Activated effector memory CD4-positive, alpha-beta T cell treated with anti-CD3 and anti-CD28 coated beads, Interleukin-2, amount 50 U/mL, for 16 hours (primary cell): ENCODE measurements at regions not wholly inside any gene's neighbourhood (a gene's known extent, or its start where the extent isn't known, plus 50 kb on each side); places are given as distances from the start of the nearest gene placed in this dataset.
"Not testable (repeated sequence)": the region's sequence is repeated elsewhere in the genome, so short reads cannot be mapped to it uniquely, and the experiment has no call there.

Experiments used
- DNase-seq: peaks from one replicate; pipeline ENCODE4 v3.0.0-alpha.2; 2020

DNA sequence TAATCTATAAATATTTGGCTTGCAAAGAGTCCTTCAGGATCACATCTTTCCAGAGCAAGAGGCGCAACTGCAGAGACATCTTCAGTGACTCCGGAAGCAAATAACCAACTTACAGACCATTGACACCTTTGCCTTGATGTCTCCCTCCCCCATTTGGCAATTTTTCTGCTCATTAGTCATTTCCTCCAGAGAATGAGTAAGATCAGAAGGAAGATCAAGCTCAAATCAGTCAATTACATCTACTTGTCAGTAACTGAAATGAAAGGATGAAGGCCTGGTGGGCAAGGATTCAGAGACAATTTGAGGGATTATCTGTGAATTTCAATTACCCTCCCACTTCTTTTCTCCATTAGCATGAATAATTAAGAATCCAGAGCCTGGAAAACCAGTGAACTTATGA is 665.6 kb upstream of the CPEB2 start:
- no peak for DNase-seq

DNA sequence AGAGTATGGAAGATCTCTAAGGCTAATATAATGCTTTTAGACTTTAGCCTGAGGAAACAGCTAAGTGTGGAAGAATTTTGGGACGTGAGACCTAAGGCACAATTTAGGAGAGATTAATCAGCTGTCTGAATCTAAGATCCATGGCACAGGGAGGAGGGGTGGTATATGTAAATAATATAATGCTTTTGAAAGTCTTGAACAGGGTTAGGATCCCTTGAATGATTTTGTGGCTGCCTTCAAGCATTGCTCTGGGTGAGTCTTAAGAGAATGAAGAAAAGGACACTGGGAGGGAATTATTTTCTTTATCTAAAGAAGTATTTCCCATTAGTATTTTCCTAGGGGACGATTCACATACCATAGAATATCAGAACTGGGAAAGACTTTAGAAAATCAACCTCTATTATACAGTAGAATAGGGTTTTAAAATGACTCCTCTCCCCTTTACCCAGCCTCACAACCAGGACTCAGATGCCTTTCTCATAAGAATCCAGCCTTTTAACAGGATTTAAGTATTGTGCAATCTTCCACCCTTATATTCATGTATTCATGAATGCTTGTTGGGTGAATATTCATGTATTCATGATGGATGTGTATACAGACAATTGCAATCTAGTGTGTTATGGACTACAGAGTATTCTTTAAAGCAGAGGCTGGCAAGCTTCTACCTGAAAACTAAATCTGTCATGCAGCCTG is 664.2 kb upstream of the CPEB2 start:
- DNase-seq, result no peak

DNA sequence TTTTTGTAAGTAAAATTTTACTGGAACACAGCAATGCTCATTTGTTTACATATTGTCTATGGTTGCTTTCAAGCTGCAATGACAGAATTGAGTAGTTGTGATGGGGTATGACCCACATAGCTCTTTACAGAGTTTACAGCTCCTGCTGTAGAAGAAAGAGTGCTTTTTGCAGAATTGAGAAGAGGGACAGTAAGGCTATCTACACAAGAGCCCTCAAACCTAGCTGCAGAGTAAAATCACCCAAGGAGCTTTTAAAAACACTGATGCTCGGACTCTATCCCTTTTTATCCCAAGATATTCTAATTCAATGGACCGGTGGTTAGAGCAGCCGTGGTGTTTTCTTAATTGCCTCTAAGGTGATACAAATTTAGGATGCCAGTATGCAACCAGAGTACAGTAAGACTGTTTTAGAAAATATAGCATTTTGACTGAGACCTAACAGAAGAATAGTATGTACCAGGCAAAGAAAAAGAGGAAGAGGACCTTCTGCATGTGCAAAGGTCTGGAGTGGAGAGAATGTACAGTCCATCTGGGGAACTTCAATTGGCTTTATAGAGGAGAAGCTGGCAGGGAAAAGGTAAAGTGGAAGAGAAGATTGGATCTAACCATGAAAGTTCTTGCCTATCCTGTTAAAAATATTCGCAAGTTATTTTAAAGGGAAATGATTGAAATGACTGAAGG is 663.6 kb upstream of the CPEB2 start:
- no peak for DNase-seq

DNA sequence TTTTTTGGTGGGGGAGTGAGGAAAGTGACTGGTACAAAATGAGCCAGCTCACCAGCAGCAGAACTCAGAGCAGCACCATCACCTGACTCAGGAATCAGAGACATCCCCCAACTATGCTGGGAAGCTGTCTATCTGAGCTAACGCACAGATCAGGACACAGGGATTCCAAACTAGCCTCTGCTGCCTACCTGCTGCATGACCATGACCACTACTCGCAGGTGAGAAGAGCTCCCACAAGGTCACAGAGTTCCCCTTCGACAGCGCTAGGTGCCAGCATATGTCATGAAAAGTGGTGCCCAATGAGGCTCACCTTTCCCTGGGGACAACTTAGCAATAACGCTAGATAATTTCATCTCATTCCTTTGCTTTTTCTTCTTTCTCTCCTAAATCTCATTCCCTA is 662.6 kb upstream of the CPEB2 start:
- DNase-seq, result no peak

DNA sequence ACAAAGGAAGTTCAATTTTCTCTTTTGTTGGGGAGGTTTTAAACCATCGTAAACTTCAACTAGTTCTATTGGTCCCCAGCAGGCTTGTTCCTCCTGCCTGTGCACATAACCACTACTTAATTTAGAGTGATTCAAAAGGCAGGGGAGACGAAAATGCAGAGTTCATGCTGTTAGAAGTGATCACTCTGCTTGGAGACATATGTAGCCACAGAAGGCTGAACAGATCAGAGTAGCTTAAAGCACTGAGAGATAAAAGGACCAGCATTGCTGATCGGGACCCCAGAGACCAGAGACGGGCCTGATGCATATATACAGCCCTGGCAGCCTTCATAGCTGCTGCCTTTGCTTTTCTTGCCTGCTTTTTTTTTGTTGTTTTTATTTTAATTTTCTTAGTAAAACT is 662.0 kb upstream of the CPEB2 start:
- no peak for DNase-seq

DNA sequence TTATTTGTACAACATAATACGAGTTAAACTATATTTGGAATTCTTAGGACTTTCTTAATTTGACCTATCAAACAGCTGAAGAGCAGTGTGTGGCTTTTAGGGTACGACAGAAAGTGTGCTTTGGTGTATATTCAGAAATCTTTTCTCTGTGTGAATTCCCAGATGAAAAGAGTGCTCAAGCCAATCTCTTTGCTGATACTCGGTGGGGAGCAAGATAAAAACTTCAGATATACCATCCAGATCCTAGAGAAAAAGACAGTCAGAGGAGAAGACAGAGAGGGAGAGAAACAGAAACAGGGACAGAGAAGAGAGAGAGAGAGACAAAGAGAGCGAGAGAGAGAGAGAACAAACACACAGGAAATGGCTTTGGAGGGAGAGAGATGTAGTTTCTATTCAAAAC is 658.3 kb upstream of the CPEB2 start:
- no peak for DNase-seq

DNA sequence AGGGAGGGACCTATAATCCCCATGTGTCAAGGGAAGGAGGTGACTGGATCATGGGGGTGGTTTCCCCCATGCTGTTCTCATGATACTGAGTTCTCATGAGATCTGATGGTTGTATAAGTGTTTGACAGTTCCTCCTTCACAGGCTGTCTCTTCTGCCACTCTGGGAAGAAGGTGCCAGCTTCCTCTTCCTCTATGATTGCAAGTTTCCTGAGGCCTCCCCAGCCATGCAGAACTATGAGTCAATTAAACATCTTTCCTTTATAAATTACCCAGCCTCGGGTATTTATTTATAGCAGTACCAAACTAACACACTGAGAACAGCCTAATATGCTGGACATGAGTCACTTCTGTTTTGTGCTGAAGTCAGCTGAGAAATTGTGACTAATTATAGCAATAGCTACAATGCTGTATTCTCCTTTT is 656.9 kb upstream of the CPEB2 start:
- no peak for DNase-seq

DNA sequence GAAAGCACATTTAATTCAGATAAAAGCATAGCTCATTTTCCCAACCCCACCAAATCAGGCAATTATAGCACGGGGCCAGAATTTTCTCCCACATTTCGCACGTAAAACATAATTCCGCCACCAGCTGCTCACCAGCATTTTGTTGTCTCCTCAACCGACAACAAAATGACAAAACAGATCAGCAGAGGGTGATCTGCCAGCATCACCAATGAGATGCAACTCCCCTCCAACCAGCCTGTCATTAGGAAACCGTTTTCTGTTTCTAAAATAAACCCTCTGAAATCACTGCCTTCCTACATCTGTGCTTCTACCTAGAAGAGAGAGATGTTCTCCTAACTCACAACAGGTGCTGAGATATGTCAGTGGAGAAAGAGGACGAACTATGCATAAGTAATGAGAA is 654.8 kb upstream of the CPEB2 start:
- no peak for DNase-seq

DNA sequence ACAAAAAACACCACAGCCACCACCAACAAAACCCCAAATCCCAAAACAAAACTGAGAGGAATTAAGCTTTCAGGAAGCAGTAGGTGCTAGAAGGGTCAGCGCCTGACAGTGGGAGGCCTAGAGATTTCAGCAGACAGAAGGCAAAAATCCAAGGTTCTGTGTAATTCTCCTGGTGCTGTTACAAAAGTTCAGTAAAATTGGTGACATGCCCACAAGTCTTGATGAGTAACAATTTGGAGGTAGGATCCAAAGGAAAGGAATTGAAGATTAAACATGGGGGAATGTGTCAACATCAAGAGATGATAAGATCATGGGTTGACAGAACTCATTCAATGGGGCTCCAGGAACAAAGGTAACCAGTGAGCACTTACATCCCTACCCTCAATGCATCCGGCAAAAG is 653.8 kb upstream of the CPEB2 start:
- no peak for DNase-seq

DNA sequence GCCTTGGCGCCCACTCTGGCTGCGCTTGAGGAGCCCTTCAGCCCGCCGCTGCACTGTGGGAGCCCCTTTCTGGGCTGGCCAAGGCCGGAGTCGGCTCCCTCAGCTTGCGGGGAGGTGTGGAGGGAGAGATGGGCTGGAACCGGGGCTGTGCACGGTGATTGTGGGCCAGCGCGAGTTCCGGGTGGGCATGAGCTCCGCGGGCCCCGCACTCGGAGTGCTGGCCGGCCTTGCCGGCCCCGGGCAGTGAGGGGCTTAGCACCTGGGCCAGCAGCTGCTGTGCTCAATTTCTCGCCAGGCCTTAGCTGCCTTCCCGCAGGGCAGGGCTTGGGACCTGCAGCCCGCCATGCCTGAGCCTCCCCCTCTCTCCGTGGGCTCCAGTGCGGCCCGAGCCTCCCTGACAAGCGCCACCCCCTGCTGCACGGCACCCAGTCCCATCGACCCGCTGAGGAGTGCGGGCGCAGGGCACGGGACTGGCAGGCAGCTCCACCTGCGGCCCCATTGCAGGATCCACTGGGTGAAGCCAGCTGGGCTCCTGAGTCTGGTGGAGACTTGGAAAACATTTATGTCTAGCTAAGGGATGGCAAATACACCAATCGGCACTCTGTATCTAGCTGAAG is 643.6 kb upstream of the CPEB2 start:
- DNase-seq, result not testable (repeated sequence)

DNA sequence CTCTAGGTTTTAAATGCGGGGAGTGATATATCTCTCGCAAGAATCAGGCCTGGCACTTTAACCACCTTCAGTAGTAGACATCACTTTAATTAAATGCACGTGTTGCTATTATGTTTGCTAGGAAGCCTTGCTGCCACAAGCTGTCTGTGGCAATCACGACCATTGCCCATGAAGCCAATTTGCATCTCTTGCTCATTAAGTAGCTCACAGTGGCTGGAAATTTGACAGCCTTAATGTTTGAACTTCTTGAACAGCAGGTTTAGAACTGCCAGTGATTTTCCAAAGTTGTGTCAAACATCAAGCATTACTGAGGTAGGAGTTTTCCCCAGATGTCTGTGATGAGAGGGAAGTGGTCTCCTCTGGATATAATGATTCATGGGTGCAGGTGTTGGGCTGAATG is 642.3 kb upstream of the CPEB2 start:
- no peak for DNase-seq

DNA sequence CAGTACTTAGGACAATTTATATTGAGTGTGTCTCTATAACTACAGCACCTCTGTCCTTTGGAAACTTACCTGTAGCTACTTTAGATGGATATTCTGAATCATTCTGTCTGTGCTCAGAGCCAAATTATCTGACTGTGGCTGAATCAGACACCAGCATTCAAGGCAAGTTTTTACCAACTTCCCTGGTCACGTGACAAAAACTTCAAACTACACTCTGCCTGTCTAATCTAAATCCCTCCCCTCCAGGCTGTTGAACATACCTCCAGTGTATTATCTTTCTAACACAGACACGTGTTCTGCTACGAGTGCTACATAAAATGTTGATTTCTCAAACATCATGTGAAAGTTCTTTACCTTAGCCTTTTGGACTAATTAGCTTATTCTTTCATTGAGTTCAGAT is 641.2 kb upstream of the CPEB2 start:
- no peak for DNase-seq

DNA sequence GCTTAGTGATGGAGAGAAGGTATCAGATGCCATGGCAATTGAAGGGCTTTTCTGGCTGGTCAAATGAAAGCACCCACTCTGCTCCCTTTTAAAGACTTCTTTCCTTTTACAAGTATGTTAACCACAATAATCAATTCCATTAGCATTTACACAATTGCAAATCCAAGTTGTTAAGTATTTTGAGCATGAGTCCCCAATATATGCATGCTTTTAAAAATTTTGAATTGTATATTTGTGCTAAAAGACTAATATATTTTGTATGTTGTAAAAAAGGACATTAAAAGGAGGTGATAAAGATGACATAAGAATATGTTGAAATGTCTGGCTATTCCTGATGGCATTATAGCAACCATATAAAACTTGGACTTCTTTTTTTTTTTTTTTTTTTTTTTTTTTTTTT is 639.9 kb upstream of the CPEB2 start:
- no peak for DNase-seq

DNA sequence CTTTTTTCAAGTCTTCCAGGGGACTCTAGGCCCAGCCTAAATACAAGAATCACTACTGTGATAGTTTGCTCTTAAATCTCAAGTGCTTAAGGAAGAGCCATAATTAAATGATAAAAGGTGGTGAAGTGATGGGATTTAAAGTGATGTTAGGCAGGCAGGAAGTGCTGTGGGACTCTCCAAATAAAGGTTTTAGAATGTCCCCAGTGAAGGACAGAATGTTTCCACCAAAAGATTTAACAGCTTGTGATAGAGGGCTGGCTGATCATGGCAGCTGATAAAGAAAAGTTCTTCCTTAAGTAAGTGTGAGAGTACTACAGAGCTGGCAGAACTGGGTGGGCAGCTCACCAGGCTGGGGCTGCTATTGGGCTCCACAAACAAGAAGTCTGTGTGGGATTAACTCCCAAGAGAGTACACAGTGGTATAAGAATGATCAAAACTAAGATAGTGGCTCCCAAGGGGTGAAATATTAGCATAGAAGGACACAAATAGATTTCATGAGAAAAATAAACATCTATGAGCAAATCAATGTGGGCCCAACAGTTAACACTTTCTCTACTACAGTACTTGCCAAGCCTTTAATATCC is 637.2 kb upstream of the CPEB2 start:
- no peak for DNase-seq

DNA sequence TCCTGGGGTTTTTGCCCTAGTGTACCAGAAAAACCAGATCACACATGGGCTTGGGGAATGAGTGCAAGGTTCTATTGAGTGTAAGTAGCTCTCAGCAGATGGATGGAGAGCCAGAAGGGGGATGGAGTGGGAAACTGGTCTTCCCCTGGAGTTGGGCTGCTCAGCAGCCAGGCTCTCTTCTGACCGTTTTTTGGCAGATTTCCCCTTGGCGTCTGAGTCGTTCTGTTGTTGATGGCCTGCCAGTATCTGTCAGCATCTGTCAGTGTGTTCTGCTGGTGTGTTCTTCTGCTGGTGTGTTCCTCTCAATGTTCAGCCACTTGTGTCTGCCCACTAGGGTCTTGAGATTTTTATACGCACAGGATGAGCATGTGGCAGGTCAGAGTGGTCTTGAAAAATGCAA is 633.9 kb upstream of the CPEB2 start:
- DNase-seq, result no peak

DNA sequence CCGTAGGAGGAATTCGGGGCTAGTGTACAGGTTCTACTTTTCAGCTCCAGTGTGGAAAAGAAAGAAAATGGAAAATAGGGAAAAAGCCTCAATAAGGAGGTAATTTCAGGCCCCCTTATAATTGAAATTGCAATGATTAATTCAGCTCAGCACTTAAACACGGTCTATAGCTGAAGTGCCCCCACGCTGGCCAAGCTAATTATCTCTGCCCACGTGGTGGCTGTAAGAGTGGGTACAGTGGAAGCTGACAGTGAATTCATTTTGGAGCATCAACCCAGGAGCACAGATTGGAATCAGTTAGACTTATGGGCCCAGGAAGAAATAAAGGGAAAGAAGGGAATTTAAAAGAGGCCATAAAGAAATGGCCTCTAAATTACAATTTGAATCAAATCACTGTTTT is 631.1 kb upstream of the CPEB2 start:
- DNase-seq, result no peak

DNA sequence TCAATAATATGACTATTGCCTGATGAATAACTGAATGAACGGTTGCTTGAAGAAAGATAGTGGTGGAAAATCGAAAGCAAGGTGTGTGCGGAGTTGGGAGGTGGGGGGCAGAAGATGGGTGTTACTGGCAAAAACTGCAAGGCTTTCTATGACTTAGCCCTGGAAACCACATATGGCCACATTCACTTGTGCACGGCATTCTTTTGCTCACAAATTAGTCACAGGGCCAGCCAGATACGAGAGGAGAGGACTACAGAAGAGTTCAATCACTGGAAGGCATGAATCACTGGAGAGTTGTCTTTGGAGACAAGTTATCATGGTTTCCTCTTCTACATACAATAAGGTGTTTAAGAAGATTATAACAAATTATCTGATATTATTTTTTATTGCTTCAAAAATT is 626.5 kb upstream of the CPEB2 start:
- no peak for DNase-seq

DNA sequence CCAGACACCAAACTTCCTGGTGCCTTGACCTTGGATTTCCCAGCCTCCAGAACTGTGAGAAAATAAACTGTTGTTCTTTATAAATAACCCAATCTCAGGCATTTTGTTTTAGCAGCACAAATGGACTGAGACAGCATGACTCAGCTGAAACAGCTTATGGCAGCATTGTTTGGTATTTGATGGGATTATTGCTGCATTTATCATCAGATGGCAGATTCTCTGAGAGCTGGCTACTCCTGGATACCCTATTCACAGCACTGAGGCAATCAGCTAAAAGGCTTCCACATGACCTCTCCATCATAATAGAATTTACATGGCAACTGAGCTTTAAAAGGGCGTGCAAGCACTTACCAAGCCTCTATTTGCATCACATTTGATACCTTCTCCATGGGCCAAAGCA is 623.1 kb upstream of the CPEB2 start:
- no peak for DNase-seq

DNA sequence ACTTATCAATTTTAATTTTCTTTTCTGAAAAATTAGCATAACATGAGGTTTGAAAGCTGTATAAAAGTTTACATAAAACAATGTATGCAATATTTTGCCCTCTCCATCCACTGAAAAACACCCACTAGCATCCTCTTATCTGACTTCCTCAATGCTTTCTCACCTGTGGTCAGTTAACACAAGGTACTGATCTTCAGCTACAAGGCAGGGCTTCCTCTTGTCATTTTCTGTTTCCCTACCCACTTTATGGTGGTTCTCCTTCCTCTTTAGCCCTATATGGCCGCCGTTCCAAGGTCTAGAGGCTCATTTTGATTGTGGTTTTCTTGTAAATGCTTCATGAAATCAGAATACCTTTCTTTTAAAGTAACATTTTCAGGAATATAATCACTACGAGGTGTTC is 618.6 kb upstream of the CPEB2 start:
- DNase-seq, result no peak

DNA sequence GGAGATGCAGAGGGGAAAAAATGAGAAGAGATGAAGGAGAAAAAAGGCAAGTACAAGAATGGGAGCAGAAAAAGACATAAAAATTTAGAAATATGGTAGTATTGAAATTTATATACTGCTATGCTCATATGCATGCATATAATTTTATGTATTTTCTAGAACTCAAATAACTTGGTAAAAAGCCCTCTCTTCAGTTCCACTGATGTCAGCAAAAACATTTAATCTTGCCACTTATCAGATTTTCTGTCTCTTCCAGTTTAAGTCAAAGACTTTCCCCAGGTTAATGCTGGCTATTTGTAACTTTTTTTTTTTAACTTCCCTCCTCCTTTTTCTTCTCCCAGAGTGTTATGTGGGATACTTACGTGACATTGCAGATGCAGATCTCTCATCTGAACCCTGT is 617.5 kb upstream of the CPEB2 start:
- DNase-seq, result no peak

DNA sequence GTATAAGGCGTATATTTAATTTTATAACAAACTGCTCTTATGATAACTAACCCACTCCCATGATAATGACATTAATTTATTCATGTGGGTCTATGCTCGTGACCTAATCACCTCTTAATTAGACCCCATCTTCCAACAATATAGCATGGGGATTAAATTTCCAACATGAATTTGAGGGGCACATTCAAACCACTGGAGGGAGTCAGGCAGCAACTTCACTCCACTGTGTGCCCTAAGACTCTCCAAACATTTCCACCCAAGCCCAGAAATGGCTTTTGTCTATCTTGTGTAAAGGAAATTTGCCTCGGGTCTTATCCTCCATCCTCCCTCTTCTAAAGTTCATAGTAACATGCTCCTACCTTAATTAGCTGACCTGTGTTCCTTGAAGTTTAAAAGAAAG is 616.1 kb upstream of the CPEB2 start:
- DNase-seq, result no peak

DNA sequence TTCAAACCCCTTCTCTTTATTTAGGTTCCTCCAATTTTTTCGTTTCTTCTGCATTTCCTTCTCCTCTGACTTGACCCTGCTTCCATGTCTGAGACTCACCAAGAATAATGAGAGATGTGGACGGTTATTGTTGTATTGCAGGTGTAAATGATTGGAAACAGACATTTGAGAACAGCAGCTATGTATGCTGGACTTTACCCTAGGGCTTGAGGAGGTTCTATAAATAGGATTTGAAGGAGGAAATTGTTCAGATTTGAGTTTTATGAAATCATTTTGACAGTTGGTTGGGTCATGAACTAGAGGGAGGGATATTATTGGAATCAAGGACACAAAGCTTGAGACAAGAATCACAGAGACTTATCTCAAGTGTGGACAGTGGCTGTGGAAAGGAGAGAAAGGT is 614.6 kb upstream of the CPEB2 start:
- DNase-seq, result no peak

DNA sequence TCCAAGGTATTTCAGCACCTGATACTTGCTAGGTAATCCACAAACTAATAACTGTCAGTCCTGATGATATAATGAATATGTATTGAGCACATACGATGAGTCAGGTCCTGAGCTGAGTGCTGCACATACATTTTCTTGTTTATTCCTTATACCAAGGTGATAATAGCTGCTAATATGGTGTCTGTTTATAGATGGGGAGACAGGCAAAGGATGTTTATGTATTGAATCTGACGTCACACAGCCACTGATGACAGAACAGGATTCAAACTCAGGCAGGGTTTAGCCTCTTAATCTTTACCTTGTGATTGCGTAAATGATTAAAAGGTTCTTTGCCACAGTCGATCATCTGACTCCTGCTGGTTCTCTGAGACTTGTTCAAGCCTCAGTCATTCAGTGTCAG is 609.9 kb upstream of the CPEB2 start:
- DNase-seq, result no peak

DNA sequence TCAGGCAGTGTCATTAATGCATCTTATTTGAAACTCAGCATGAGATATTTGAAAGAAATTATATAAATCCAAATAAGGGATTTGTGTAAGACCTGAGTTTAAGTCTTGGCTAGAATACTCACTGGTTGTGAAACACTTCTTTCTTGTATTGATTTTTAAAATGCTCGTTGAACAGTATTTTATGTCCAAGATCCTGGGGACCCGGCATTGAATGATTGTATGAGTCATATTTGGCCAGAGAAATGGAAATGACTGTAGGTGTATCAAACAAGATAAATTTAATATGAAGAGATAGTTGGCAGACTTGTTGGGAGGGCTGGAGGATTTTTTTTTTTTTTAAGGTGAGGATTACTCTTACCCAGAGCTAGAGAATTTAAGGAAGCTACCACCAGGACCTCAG is 606.1 kb upstream of the CPEB2 start:
- DNase-seq, result no peak
